Sciatic nerve (tissue), 2 donors: ENCODE measurements at regions not wholly inside any gene's neighbourhood (a gene's known extent, or its start where the extent isn't known, plus 50 kb on each side); places are given as distances from the start of the nearest gene placed in this dataset.

ENCODE experiments used
- ATAC-seq: fragments of 200-7000 bp; cut with Tn5 transposase; one replicate; pipeline ENCODE4 v1.9.1; 2020; ENCODE audit warnings: mild to moderate bottlenecking, moderate library complexity
- DNase-seq: peaks from one replicate; pipeline ENCODE4 v3.0.0-alpha.2; 2020; ENCODE audit warnings: low spot score
- intact Hi-C: fragments of 100-400 bp; cut with DNase I; formaldehyde crosslinking; loops from one replicate; pipeline ENCODE4 v1.14.2; 2022
- donor health status: DM: no; HTN: no; CAD: no.
- donor health status: DM: no; HTN: no; CAD: no.

DNA sequence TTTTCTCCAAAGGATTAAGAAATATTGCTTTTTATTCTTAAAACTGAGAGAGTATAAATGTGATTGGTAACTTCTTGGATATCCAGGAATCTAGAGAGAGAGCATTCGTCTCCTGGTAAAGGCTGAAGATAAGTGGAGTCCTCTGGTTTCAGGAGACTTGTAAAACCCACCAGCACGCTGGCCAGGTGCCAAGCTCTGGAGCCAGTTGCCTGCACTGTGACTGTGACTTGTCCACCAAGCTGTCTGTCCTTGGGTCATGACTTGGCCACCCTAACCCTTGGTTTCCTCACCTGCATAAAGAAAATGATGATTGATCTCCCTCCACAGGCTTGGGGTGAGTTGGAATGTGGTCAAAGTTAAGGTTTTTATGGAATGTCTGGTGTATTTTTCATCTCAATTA is 185.4 kb upstream of the NCKAP5 start:
- no peak for ATAC-seq
- DNase-seq: peak; percentile 62
- intact Hi-C loops: no loop called here

DNA sequence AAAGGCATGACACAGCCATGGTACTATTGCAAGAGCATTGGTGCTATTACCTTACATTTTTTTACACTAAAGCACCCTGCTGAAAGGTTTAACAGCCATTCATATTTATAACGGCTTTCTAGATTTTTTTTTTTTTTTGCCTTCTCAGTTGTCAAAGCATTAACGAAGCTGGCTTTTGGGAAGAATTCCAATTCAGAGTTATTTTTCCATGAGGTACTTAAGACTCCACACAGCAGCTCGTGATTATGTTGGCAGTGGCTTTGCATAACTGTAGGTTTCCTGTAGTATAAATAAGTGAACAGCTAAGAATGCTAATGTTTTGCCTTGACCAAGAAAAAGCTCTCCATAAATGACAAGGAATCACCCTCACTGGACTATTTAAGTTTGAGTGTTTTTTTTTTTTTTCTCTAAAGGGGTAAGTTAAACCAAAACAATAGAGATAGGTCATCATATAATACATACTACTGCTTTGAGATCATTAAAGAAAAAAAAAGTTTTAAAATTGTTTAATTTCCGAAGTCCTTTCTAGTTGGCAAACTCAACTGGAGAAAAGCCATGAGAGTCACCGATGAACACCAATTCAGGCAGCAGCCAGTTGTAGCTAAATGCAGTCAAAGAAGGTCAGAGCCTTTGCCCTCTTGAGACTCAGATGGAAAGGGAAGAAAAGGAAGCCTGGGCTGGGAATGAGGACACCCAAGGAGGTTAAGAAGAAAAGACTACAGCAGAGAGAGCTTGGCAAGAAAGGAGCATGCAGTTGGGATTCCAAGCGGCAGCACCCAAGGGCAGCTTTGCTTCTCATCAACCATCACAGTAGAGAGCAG is 187.4 kb upstream of the NCKAP5 start:
- intact Hi-C loops: no loop called here
- DNase-seq (no peak), ATAC-seq (peak; percentile 91)

DNA sequence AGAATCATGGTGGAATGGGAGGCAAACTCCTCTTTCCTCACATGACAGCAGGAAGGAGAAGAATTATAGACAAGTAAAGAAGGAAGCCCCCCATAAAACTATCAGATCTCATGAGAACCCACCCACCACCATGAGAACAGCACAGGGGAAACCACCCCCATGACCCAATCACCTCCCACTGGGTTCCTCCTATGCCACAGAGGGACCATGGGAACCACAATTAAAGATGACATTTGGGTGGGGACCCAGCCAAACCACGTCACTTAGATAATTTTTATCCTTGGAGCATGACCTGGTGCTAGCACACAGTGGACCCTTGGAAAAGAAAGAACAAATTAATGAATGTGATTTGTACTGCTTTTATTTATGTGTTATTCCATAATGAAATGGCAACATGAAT is 188.6 kb upstream of the NCKAP5 start:
- intact Hi-C loops: no loop called here
- ATAC-seq (no peak), DNase-seq (no peak)

DNA sequence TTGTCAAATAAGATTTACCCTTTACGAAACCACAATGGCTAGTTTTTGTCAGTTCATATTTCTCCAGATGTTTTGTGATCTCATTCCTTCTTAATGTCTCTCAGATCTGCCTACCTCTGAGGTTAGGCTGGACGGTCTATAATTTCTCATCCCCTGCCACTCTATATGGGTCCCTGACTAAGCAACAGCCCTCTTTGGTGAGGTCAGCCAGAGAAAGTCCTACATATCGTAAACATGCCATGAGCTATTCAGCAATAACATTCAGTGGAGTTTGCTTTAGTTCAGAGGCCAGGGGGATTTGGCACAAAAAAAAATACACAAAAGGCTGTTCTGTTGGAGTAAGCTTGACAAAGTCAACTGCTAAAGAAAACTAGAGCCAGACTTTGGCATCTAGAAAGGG is 192.1 kb upstream of the NCKAP5 start:
- ATAC-seq: no peak
- intact Hi-C loops: no loop called here
- no peak for DNase-seq

DNA sequence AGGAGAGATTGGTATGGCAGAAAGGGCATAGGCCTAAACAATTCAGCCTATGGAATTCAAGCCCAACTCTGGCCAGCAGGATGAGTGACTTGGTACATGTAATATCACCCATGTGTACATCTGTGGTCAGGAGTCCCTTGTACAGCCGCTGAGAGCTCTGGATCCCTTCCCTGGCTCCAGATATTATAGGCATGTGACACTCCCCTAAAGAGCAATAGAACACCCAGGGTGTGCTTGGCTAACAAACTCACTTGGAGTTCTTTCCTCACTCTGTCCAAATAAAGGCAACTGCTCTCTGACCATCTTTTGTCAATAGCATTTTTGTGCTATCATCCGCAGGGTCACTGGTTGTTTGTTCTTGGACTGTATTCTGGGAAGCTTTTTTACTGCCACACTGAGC is 197.4 kb upstream of the NCKAP5 start:
- intact Hi-C loops: no loop called here

DNA sequence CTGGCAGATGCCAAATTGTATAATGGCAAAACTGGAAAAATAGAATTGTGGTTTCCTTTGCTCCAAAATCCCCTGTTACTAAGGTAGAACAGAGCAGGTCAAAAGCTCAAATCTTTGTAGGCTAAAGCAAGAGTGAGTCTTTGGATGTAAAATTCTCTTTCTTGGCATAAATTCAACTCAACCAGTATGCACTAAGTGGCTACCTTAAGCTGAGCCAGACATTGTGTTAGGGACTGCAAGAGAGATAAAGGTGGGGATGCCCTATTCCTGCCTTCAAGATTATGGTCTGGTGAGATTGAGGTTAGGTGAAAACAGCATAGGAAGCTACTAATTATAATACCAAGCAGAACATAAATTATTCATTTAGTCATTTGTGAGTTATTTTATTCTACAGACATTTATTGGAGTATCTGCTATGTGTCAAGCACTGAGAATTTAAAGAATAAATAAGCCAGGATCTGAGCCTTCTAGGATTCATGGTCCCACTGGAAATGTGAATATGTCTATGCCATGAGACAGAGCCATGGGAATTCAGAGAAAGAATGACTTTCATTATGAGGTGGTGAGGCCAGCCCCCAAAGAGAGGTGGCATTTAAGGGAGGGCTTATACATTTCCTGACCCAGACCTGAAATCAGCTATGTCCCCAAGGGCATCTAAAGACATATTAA is 198.0 kb upstream of the NCKAP5 start:
- DNase-seq: no peak
- intact Hi-C loops: no loop called here
- peak; percentile 3 for ATAC-seq

More for the DNA sequence above, 197.4 kb upstream of the NCKAP5 start:
- peak; percentile 65 for DNase-seq
- ATAC-seq: peak; percentile 98

DNA sequence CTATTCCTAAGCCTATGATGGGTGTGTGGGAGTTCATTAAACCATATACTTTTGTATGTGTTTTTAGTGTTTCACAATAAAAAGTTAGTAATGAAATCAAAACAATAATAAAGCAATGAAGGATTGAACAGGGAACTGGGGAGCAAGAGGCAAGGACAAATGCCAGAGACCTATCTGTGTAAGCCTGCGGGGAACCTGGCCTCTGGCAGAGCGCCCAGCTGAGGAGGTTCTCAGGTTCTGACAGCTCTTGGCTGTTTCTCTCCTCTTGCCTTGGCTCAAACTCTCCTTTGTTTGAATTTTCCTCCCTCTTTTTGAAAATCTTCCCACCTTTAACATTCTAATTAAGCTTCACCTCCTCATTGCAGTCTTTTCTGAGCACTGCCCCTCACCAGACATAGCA is 200.0 kb upstream of the NCKAP5 start:
- DNase-seq (peak; percentile 75), ATAC-seq (peak; percentile 42)
- intact Hi-C loops: no loop called here

DNA sequence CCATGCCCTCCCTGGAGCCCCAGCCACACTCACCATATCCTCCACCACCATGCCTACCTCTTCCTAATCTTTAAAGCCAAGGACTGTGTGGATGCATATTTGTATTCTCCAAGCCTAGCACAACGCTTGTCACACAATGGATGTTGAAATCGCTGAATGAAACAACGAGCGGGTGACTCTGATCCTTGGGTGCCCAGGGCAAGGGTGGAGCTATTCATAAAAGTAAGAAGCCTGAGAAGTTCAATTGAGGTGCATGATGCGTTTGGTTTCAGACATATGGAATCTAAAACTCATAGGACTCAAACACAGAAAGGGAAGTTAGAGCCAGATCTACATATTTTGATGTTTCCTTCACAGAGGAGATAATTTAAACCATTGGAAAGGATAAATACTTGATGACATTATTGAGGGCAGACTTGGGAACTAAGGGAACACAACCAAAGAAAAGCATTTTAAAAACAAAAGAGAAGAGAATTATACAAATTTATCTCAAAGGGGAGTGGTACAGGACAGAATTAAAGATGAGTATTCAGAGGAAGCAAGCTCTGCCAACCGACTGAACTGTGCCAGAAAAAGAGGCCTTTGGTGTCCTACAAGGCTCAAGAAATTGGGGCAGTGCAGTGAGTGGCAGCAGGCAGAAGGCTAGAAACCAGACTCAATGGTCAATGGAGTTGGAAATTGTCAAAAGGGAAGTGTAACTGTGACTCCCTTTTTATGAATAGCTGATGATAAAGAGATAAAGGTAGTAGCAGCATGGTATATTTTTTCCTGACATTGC is 200.6 kb upstream of the NCKAP5 start:
- no peak for DNase-seq
- no peak for ATAC-seq
- intact Hi-C loops: no loop called here

DNA sequence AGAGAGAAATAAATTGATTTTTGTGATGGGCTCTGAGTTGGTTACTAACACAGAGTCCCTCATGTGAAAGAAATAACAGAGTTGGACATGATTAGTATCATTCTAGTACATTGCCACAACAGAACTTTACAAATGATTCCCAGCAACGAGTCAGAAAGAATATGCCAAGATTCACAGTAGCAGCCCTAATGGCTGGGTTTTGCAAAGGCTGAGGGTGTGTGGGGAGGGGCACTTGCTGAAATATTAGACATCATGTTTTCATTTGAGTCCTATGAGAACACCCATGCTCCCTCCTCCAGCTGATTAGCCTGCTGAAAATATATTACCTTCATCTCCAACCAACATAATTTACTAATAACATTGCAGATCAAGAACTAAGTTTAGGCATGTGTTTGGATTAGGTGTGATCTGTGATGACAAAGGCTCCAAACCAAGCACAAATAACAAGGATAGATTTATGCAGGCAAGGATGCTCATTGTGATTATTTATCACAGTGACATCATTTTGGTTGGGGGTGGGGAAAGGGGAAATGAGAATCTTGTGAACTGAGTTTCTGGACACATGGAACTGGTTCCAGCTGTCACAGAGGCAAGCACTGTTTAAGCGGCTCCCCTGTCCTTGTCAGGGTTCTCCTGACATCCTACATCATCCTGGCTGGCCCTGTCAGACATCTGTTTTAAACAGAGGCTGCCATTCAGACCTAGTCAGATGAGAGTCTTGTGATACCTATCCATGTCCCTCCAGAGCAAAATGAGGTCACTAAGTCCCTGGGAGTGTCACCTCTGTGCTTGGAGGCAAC is 205.8 kb upstream of the NCKAP5 start:
- ATAC-seq: peak; percentile 93
- intact Hi-C loops: no loop called here

DNA sequence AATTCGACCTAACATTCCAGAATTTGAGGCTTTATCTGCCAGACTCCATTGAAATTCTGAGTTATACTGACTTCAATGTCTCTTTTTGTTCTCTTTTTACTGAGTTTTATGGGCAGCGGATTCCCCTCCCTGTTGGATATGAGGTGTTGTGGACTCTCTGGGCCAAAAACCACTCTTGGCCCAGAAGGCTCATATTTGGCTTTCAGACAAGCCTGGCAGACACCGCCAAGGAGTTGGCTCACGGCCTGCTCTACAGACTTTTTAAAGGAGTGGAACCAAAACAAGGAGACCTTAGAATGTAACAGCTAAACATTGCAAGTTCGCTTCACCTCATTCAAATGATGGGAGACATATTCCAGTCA is 206.4 kb upstream of the NCKAP5 start:
- intact Hi-C loops: no loop called here
- peak; percentile 69 for DNase-seq
- ATAC-seq: peak; percentile 77

More for the DNA sequence above, 205.8 kb upstream of the NCKAP5 start:
- peak; percentile 63 for DNase-seq

DNA sequence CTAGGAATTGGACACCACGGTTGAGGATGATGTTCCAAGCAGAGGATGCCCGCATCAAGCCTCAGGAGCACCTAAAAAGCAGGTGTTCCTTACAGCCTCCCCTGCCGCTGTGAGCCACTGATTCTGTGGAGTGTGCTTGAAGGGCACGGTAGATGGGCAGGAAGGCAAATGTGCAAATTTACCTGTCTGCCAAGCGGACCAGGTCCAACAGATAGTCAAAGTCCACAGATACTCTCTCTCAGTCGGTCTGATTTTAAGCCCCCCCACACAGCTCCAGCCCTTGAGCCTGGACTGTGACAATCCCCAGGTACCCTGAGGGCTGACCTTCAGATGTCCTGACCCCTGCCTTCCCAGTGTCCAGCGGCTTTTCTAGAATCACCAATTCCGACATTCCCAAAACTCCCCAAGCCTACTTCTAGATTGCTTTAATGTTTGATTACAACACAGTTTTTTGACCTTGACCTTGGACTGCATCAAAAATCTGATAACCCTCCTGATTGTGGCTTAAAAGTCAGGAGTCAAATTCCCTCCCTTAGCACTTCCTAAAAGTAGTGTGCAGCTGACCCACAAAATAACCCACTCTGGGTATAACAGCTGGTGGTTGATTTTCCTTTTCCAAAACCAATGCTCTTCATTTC is 208.8 kb upstream of the NCKAP5 start:
- DNase-seq (no peak), ATAC-seq (no peak)
- intact Hi-C loops: no loop called here

DNA sequence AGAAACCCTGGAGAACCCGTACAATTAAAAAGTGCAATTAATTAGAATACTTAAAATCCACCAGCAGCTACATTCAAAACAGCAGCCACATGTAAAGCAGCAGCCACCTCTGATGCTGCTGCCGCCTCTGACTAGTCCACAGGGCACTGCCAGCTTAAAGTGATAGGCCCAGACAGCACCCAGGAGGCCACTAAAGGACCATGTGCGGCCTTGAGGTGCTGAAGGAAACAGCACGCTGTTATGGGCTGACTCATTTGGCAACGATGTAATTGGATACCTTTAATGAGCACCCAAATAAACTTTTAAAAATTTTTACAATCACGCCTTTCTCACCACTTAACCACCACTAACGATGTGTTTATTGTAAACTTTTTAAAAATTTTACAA is 209.3 kb upstream of the NCKAP5 start:
- intact Hi-C loops: no loop called here
- no peak for ATAC-seq
- no peak for DNase-seq

DNA sequence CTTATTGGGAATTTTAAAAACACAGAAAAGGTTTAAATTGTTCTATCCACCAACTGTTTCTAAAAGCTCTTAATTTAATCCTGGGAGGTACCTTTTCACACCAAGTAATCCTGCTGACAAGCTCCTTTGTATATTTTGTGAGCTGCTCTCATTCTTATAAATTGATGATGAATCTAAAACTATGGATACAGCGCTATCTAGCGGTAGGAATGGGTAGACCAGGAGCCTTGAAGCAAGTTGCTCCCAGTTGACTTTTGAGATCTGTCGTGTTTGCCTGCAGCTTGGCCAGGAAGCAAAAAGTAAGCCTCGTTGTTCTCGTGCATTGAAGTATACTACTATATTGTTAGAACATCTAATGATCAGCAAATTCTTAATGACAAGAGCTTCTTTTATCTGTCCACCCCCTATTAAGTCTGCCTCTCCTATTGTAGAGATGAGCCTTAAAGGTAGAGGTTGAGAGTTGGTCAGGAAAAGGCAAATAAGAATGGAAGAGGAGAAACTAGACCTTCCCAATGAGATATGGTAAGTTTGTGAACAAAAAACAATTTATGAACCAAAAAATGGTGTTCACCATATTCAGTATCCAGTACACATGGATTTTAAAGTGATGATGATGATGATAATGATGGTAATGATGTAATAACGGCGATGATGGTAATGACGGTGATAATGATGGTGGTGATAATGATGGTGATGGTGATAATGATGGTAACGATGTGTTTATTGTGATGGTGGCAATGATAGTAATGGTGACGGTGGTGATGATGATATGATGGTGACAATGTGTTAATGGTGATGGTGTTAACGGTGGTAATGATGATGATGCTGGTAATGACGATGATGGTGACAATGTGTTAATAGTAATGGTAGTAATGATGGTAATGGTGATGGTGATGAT is 212.1 kb upstream of the NCKAP5 start:
- peak; percentile 80 for ATAC-seq
- intact Hi-C loops: no loop called here

DNA sequence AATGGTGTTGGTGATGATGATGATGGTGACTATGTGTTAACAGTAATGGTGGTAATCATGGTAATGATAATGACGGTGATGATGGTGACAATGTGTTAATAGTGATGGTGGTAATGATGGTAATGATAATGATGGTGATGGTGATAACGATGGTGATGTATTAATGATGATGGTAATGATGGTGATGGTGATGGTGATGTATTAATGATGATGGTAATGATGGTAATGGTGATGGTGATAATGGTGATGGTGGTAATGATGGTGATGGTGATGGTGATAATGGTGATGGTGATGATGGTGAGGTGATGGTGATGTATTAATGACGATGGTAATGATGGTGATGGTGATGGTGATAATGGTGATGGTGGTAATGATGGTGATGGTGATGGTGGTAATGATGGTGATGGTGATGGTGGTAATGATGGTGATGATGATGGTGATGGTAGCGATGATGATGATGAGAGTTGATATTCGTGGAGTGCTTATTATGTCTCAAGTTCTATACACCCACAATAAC is 212.8 kb upstream of the NCKAP5 start:
- intact Hi-C loops: no loop called here
- ATAC-seq (no peak), DNase-seq (no peak)

More for the DNA sequence above, 212.1 kb upstream of the NCKAP5 start:
- peak; percentile 78 for DNase-seq

DNA sequence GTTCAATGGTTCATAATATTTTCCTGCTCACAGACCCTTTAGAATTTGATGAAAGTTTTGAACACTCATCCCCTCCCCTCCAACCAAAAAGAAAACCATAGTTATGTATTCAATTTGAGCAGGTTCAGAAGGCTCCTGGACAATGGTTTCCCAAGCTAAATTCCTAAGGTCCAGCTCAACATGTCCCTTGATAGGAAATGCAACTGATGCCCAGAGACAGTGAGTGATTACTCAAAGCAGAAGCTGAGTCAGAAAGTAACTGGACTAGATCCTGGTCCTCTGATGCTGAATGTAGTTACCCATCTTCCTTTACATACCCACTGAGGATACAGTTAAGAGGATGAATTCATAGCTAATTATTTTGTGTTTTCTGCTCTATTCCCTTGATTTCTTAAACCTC is 218.9 kb upstream of the NCKAP5 start:
- intact Hi-C loops: no loop called here
- ATAC-seq (no peak), DNase-seq (no peak)

DNA sequence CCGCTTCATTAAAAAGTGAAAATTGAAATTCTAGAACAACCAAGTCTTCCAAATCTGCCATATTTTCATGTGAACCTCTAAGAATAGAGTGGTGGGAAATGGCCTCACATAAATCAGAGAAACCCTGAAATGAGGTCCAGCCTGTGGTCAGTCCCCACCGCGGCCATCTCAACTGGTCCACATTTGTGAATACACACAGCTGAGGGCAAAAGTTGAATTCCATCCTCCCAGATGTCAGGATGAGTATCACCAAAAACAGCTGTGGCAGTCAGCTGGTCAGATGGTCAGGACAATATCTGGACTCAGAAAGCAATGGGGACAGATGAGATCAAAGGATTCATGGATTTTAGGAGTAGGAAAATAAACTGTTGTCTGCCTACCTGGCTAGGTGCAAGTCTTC is 219.4 kb upstream of the NCKAP5 start:
- intact Hi-C loops: no loop called here
- no peak for DNase-seq
- no peak for ATAC-seq

DNA sequence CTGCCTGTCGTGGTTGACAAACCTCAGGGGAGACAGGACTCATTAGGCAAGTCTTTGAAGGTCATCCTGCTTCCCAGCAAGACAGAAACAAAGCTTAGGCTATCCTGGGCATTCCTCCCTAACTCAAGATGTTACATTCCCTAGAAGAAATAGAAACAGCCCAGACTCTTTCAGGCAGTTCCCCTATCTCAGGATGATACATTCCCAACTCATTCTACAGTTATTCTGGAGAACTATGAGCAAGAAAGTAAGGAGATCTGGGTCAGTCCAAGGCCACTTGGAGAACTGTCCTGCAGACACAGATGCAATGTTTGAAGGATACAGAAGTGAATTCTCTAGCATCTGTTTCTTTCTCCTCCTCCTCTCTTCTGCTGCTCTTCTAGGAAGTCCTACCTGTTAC is 220.1 kb upstream of the NCKAP5 start:
- intact Hi-C loops: no loop called here
- DNase-seq (no peak), ATAC-seq (no peak)

DNA sequence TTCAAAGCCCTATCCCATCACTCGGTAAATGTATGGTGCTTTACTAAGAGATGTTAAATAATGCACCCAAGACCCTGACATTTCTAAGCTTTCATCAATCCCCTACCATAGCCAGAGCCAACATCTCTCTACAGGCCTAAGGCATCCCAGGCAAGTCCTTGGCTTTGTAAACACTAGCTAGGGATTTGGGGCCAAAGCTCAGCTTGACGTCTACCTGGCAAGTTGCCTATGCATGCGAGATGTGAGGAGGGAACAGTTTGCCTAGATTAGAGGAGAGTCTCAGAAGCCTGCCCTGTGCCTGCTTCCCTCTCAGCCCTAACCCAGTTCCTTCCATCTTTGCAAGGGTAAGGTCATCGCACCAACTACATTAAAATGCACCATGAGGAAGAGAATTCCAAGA is 221.5 kb upstream of the NCKAP5 start:
- no peak for DNase-seq
- ATAC-seq: no peak
- intact Hi-C loops: no loop called here
